Kidney epithelial cell (primary cell): ENCODE measurements at regions not wholly inside any gene's neighbourhood (a gene's known extent, or its start where the extent isn't known, plus 50 kb on each side); places are given as distances from the start of the nearest gene placed in this dataset.

Experiments used
- DNase-seq: peaks from one replicate; pipeline ENCODE4 v3.0.0-alpha.2; 2010; ENCODE audit warnings: low read depth
- H3K27me3 ChIP-seq: 2 replicates; pipeline ENCODE4 v1.6.0; 2011; ENCODE audit warnings: low read length; ENCODE audit not compliant: control insufficient read depth, insufficient read depth
- H3K36me3 ChIP-seq: 2 replicates; pipeline ENCODE4 v1.5.1; 2011; ENCODE audit warnings: low read length; ENCODE audit not compliant: control insufficient read depth, insufficient read depth
- H3K4me3 ChIP-seq: 2 replicates; pipeline ENCODE4 v1.5.1; 2011; ENCODE audit warnings: low read depth, mild to moderate bottlenecking, control low read depth, low read length
- TF ChIP-seq, protein P1 (sequence below): IDR thresholded peaks from 2 replicates; pipeline ENCODE4 v1.5.1; 2011; ENCODE audit warnings: mild to moderate bottlenecking, moderate library complexity, low read length, control low read depth, inconsistent platforms; ENCODE audit not compliant: insufficient read depth, poor library complexity, severe bottlenecking

GRCh38 chr14:98187281-98187680, 1084.7 kb downstream of the BCL11B start:
- no peak for DNase-seq
- Histone ChIP-seq H3K27me3 (no peaks in the 10 kb centered on the region), H3K4me3 (no peak overlapping the region), H3K36me3 (no peaks in the 10 kb centered on the region)
- TF ChIP-seq, protein P1, sequence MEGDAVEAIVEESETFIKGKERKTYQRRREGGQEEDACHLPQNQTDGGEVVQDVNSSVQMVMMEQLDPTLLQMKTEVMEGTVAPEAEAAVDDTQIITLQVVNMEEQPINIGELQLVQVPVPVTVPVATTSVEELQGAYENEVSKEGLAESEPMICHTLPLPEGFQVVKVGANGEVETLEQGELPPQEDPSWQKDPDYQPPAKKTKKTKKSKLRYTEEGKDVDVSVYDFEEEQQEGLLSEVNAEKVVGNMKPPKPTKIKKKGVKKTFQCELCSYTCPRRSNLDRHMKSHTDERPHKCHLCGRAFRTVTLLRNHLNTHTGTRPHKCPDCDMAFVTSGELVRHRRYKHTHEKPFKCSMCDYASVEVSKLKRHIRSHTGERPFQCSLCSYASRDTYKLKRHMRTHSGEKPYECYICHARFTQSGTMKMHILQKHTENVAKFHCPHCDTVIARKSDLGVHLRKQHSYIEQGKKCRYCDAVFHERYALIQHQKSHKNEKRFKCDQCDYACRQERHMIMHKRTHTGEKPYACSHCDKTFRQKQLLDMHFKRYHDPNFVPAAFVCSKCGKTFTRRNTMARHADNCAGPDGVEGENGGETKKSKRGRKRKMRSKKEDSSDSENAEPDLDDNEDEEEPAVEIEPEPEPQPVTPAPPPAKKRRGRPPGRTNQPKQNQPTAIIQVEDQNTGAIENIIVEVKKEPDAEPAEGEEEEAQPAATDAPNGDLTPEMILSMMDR, result no peak

DNA sequence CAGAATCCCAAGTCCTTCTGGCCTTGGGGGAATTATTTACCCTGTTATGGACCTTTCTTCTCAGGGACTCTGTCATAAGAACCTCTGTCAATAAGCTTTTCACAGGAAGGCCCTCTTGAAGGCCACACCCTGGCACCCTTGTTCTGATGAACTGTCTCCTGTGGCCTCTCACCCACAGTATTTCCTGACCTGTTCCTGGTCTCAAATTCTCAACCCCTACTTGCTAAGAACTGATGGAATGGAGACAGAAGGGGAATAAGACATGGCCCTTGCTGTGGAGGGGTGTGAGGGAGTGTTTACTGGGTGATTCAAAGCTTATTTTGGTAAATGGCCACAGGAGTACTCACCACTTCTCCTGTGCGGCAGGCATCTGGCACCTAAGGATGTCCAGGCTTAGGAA, 1082.9 kb downstream of the BCL11B start:
- TF ChIP-seq, protein P1, result no peak

GRCh38 chr14:98189511-98189910, 1082.5 kb downstream of the BCL11B start:
- DNase-seq, result no peak
- TF ChIP-seq, protein P1, result no peak
- H3K27me3 ChIP-seq, result no peaks in the 10 kb centered on the region
- no peaks in the 10 kb centered on the region for H3K36me3 ChIP-seq
- no peak overlapping the region for H3K4me3 ChIP-seq

More for the DNA sequence above, 1082.9 kb downstream of the BCL11B start:
- no peak overlapping the region for H3K4me3 ChIP-seq
- H3K36me3 ChIP-seq, result no peaks in the 10 kb centered on the region
- no peak for DNase-seq
- no peaks in the 10 kb centered on the region for H3K27me3 ChIP-seq

DNA sequence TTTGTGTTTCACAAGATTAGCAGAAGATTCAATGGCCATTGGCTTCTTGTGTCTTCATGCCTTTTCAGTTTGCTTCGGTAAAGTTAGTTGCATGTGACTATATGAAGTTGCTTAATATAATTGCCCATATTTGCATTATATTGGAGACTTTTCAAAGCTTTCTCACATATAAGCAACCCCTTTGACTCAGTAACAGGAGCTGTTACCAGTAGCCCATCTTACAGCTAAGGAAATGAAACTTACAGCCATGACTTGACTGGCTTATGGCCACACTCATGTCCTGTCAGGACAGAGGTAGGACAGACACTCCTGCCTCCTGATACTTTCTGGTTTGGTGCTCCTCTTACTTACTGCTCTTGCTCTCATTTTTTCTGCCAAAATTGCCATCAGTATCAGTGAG, 1082.1 kb downstream of the BCL11B start:
- Histone ChIP-seq H3K4me3 (no peak overlapping the region), H3K27me3 (no peaks in the 10 kb centered on the region), H3K36me3 (no peaks in the 10 kb centered on the region)
- no peak for DNase-seq
- TF ChIP-seq, protein P1, result no peak

DNA sequence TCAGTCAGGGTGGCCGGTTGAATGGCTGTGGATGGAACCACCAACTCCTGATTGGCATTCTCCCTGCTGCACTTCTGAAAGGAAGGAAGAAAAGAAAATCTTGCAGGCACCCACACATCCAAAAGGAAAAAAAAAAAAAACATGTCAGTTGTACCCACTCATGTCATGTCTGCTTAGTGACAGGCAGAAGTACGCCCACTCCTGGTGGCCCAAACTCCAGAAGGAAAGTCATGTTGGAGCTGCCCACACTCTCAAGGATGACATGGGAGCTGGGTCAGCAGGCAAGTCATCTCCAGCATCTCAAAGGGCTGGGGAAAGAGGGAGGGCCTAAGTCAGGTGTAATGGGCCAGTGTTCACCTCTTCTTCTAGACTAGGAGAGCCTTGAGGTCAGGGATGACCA, 1079.1 kb downstream of the BCL11B start:
- Histone ChIP-seq H3K27me3 (no peaks in the 10 kb centered on the region), H3K4me3 (no peak overlapping the region), H3K36me3 (no peaks in the 10 kb centered on the region)
- DNase-seq, result no peak
- TF ChIP-seq, protein P1, result no peak

DNA sequence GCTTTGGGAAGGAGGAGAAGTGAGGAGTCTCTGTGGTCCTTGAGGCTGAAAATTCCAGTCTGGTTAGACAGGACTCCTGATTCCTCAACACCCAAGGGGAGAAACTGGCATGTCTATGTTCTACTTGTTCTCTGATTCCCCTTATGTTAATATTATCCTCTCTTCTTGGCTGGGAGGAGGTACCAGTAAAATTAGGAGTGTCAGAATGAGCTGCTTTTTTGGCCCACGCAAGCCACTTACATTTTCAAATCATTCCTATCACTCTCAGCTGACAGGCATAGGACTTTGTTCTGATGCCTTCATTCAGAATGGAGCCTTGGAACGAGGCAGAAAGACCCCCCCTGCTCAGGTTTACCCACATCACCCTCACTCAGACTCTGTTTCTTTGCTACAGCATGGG, 1077.2 kb downstream of the BCL11B start:
- TF ChIP-seq, protein P1, result no peak
- peaks cover 2% of the 10 kb centered on the region for H3K27me3 ChIP-seq

More for the DNA sequence above, 1077.2 kb downstream of the BCL11B start:
- Histone ChIP-seq H3K4me3 (no peak overlapping the region), H3K36me3 (no peaks in the 10 kb centered on the region)
- DNase-seq, result no peak
